Peyer's patch (tissue), 4 donors: ENCODE measurements at regions not wholly inside any gene's neighbourhood (a gene's known extent, or its start where the extent isn't known, plus 50 kb on each side); places are given as distances from the start of the nearest gene placed in this dataset.

ENCODE experiments used
- CTCF ChIP-seq, 6 experiments: fragments of 450-650 bp in 4 of 6; fragments of 200-600 bp in 2 of 6; sonication (generic) in 1 of 6; IDR thresholded peaks; one replicate each; pipeline ENCODE4 v1.5.1; 2017 to 2019; ENCODE audit warnings: antibody characterized with exemption in 6 of 6, mild to moderate bottlenecking in 3 of 6, moderate library complexity in 1 of 6
- POLR2A ChIP-seq, 2 donors: fragments of 450-650 bp; IDR thresholded peaks; one replicate each; pipeline ENCODE4 v1.5.1; 2017; ENCODE audit warnings: antibody characterized with exemption in 2 of 2, mild to moderate bottlenecking in 2 of 2, moderate library complexity in 2 of 2

GRCh38 chr2:195533771-195534642 is 123.0 kb upstream of the SLC39A10 start:
- TF ChIP-seq POLR2A (IDR thresholded peaks at IDR 0.05), result no peak
- peak in 1 of 6 experiments; percentile 6 for TF ChIP-seq CTCF (IDR thresholded peaks at IDR 0.05)
